ENCODE measurements at regions not wholly inside any gene's neighbourhood (a gene's known extent, or its start where the extent isn't known, plus 50 kb on each side); places are given as distances from the start of the nearest gene placed in this dataset.

- H3K4me1 ChIP-seq (ENCODE audit: low read depth, poor library complexity, severe bottlenecking) = no peaks in the 10 kb centered on the region
- H3K4me3 ChIP-seq (IDR thresholded peaks at IDR 0.05; ENCODE audit: insufficient read depth, low read depth, low read length) = no peak overlapping the region
- H3K4me2 ChIP-seq = no peak overlapping the region
- H3K9ac ChIP-seq = no peak overlapping the region
- no peaks in the 10 kb centered on the region for H3K36me3 ChIP-seq (ENCODE audit: insufficient read depth)
- TF ChIP-seq CTCF (conservative IDR thresholded peaks at IDR 0.05; ENCODE audit: low read depth, low read length) = no peak
- H2AFZ ChIP-seq (ENCODE audit: low read depth) = no peak overlapping the region
- no peaks in the 10 kb centered on the region for H4K20me1 ChIP-seq (ENCODE audit: insufficient read depth)
- H3K79me2 ChIP-seq (ENCODE audit: insufficient read depth, low read depth) = no peaks in the 10 kb centered on the region
- no peak overlapping the region for H3K27ac ChIP-seq
- no peaks in the 10 kb centered on the region for H3K27me3 ChIP-seq (ENCODE audit: insufficient read depth, low read depth)
Measured at GRCh38 chr12:41950455-41950854, 194.2 kb downstream of the GXYLT1 start.

GRCh38 chr12:41946106-41946505, 198.6 kb downstream of the GXYLT1 start:
- Histone ChIP-seq H3K4me3 (IDR thresholded peaks at IDR 0.05; ENCODE audit: insufficient read depth, low read depth, low read length) (no peak overlapping the region), H3K27ac (no peak overlapping the region), H3K4me2 (no peak overlapping the region), H2AFZ (ENCODE audit: low read depth) (no peak overlapping the region), H3K27me3 (ENCODE audit: insufficient read depth, low read depth) (no peaks in the 10 kb centered on the region), H3K79me2 (ENCODE audit: insufficient read depth, low read depth) (no peaks in the 10 kb centered on the region), H3K4me1 (ENCODE audit: low read depth, poor library complexity, severe bottlenecking) (no peaks in the 10 kb centered on the region), H4K20me1 (ENCODE audit: insufficient read depth) (no peaks in the 10 kb centered on the region), H3K36me3 (ENCODE audit: insufficient read depth) (no peaks in the 10 kb centered on the region), H3K9ac (no peak overlapping the region)
- TF ChIP-seq CTCF (conservative IDR thresholded peaks at IDR 0.05; ENCODE audit: low read depth, low read length) = no peak

GRCh38 chr12:41944216-41944615, 200.5 kb downstream of the GXYLT1 start:
- no peaks in the 10 kb centered on the region for H3K79me2 ChIP-seq (ENCODE audit: insufficient read depth, low read depth)
- TF ChIP-seq CTCF (conservative IDR thresholded peaks at IDR 0.05; ENCODE audit: low read depth, low read length) = no peak
- no peaks in the 10 kb centered on the region for H3K27me3 ChIP-seq (ENCODE audit: insufficient read depth, low read depth)

GRCh38 chr12:41943671-41944070, 201.0 kb downstream of the GXYLT1 start:
- Histone ChIP-seq H3K4me3 (IDR thresholded peaks at IDR 0.05; ENCODE audit: insufficient read depth, low read depth, low read length) (no peak overlapping the region), H3K9ac (no peak overlapping the region), H3K79me2 (ENCODE audit: insufficient read depth, low read depth) (no peaks in the 10 kb centered on the region), H3K27ac (no peak overlapping the region), H4K20me1 (ENCODE audit: insufficient read depth) (no peaks in the 10 kb centered on the region), H3K4me2 (no peak overlapping the region), H2AFZ (ENCODE audit: low read depth) (no peak overlapping the region), H3K4me1 (ENCODE audit: low read depth, poor library complexity, severe bottlenecking) (no peaks in the 10 kb centered on the region), H3K36me3 (ENCODE audit: insufficient read depth) (no peaks in the 10 kb centered on the region), H3K27me3 (ENCODE audit: insufficient read depth, low read depth) (no peaks in the 10 kb centered on the region)
- TF ChIP-seq CTCF (conservative IDR thresholded peaks at IDR 0.05; ENCODE audit: low read depth, low read length) = no peak

More at GRCh38 chr12:41944216-41944615, 200.5 kb downstream of the GXYLT1 start:
- H3K9ac ChIP-seq = no peak overlapping the region
- no peaks in the 10 kb centered on the region for H4K20me1 ChIP-seq (ENCODE audit: insufficient read depth)
- no peak overlapping the region for H3K4me2 ChIP-seq
- no peak overlapping the region for H2AFZ ChIP-seq (ENCODE audit: low read depth)
- no peak overlapping the region for H3K27ac ChIP-seq
- H3K4me1 ChIP-seq (ENCODE audit: low read depth, poor library complexity, severe bottlenecking) = no peaks in the 10 kb centered on the region
- no peaks in the 10 kb centered on the region for H3K36me3 ChIP-seq (ENCODE audit: insufficient read depth)
- H3K4me3 ChIP-seq (IDR thresholded peaks at IDR 0.05; ENCODE audit: insufficient read depth, low read depth, low read length) = no peak overlapping the region
